GM23338 (cell line): ENCODE measurements at regions not wholly inside any gene's neighbourhood (a gene's known extent, or its start where the extent isn't known, plus 50 kb on each side); places are given as distances from the start of the nearest gene placed in this dataset.

Experiments
- ATAC-seq: fragments of 200-7000 bp; cut with Tn5 transposase; 3 replicates; pipeline ENCODE4 v1.9.1; 2020
- DNase-seq: peaks from one replicate; pipeline ENCODE4 v3.0.0-alpha.2; 2015; ENCODE audit warnings: low spot score
- H2AFZ ChIP-seq: fragments of 200-600 bp; sonication (generic); 2 replicates; pipeline ENCODE4 v1.8.0; 2016; ENCODE audit warnings: antibody characterized with exemption, mild to moderate bottlenecking, moderate library complexity
- H3F3A ChIP-seq: fragments of 200-600 bp; sonication (generic); replicated peaks from 2 replicates; pipeline ENCODE4 v1.8.0; 2017; ENCODE audit warnings: antibody characterized with exemption, mixed run types, low read depth
- H3K27ac ChIP-seq: fragments of 200-600 bp; sonication (generic); 2 replicates; pipeline ENCODE4 v1.6.1; 2016; ENCODE audit warnings: low read depth
- H3K27me3 ChIP-seq: fragments of 200-600 bp; sonication (generic); 2 replicates; pipeline ENCODE4 v1.8.0; 2016; ENCODE audit warnings: mild to moderate bottlenecking, mixed run types, moderate library complexity; ENCODE audit not compliant: insufficient read depth
- H3K36me3 ChIP-seq: fragments of 200-600 bp; sonication (generic); 2 replicates; pipeline ENCODE4 v1.8.0; 2016; ENCODE audit warnings: mild to moderate bottlenecking; ENCODE audit not compliant: insufficient read depth
- H3K4me1 ChIP-seq: fragments of 200-600 bp; sonication (generic); 2 replicates; pipeline ENCODE4 v1.8.0; 2016; ENCODE audit warnings: mild to moderate bottlenecking, moderate library complexity; ENCODE audit not compliant: insufficient read depth
- H3K4me2 ChIP-seq: fragments of 200-600 bp; sonication (generic); 2 replicates; pipeline ENCODE4 v1.7.1; 2017; ENCODE audit warnings: mixed run types
- H3K4me3 ChIP-seq: fragments of 200-600 bp; sonication (generic); 2 replicates; pipeline ENCODE4 v1.6.1; 2016; ENCODE audit warnings: mixed run types
- H3K79me2 ChIP-seq: fragments of 200-600 bp; sonication (generic); replicated peaks from 2 replicates; pipeline ENCODE4 v1.8.0; 2017; ENCODE audit warnings: mild to moderate bottlenecking; ENCODE audit not compliant: insufficient read depth
- H3K9me2 ChIP-seq: fragments of 200-600 bp; sonication (generic); 2 replicates; pipeline ENCODE4 v1.8.0; 2017; ENCODE audit not compliant: insufficient read depth
- H4K20me1 ChIP-seq: fragments of 200-600 bp; sonication (generic); replicated peaks from 2 replicates; pipeline ENCODE4 v1.8.0; 2017; ENCODE audit warnings: mild to moderate bottlenecking; ENCODE audit not compliant: insufficient read depth
- H3K27ac Mint-ChIP-seq: 2 replicates; pipeline ENCODE4 v1.8.0; 2020; ENCODE audit warnings: inconsistent platforms, mild to moderate bottlenecking, moderate library complexity, mixed read lengths
- H3K27me3 Mint-ChIP-seq: 3 replicates; pipeline ENCODE4 v1.8.0; 2022; ENCODE audit warnings: low read depth, mild to moderate bottlenecking, moderate library complexity, mixed read lengths, inconsistent platforms; ENCODE audit not compliant: insufficient read depth, poor library complexity
- H3K36me3 Mint-ChIP-seq: 3 replicates; pipeline ENCODE4 v1.8.0; 2021; ENCODE audit warnings: low read depth, mild to moderate bottlenecking, inconsistent platforms, moderate library complexity, mixed read lengths
- H3K4me1 Mint-ChIP-seq: 3 replicates; pipeline ENCODE4 v1.8.0; 2020; ENCODE audit warnings: mild to moderate bottlenecking, inconsistent platforms, mixed read lengths
- H3K4me3 Mint-ChIP-seq: 3 replicates; pipeline ENCODE4 v1.8.0; 2021; ENCODE audit warnings: moderate library complexity, mild to moderate bottlenecking, inconsistent platforms, mixed read lengths
- H3K9me3 Mint-ChIP-seq: 3 replicates; pipeline ENCODE4 v1.8.0; 2020; ENCODE audit warnings: moderate library complexity, mild to moderate bottlenecking, inconsistent platforms, mixed read lengths
- CREB1 ChIP-seq: fragments of 250-450 bp; sonication (Bioruptor Pico); IDR thresholded peaks from 2 replicates; pipeline ENCODE4 v1.5.0; 2020; ENCODE audit warnings: low read depth, mild to moderate bottlenecking, moderate library complexity
- ETS1 ChIP-seq: IDR thresholded peaks from 2 replicates; pipeline ENCODE4 v1.6.1; 2016; ENCODE audit warnings: antibody characterized with exemption
- EZH2 ChIP-seq: fragments of 200-600 bp; sonication (generic); IDR thresholded peaks from one replicate; pipeline ENCODE4 v1.8.0; 2017; ENCODE audit warnings: antibody characterized with exemption, mild to moderate bottlenecking, low read depth; ENCODE audit not compliant: unreplicated experiment
- EZH2phosphoT487 ChIP-seq: fragments of 200-600 bp; sonication (generic); IDR thresholded peaks from one replicate; pipeline ENCODE4 v1.8.1; 2018; ENCODE audit warnings: antibody characterized with exemption; ENCODE audit not compliant: unreplicated experiment
- JUNB ChIP-seq: IDR thresholded peaks from one replicate; pipeline ENCODE4 v1.6.1; 2016; ENCODE audit warnings: antibody characterized with exemption; ENCODE audit not compliant: unreplicated experiment
- NANOG ChIP-seq: IDR thresholded peaks from 2 replicates; pipeline ENCODE4 v1.6.1; 2016; ENCODE audit warnings: antibody characterized with exemption, borderline replicate concordance
- POLR2AphosphoS5 ChIP-seq: IDR thresholded peaks from 2 replicates; pipeline ENCODE4 v1.6.1; 2016; ENCODE audit warnings: antibody characterized with exemption, low read depth
- REST ChIP-seq: IDR thresholded peaks from one replicate; pipeline ENCODE4 v1.6.1; 2018; ENCODE audit warnings: antibody characterized with exemption; ENCODE audit not compliant: unreplicated experiment
- STAT1 ChIP-seq: IDR thresholded peaks from one replicate; pipeline ENCODE4 v1.6.1; 2016; ENCODE audit warnings: antibody characterized with exemption; ENCODE audit not compliant: unreplicated experiment
- ZNF114 ChIP-seq: fragments of 250-450 bp; sonication (Bioruptor Pico); IDR thresholded peaks from 2 replicates; pipeline ENCODE4 v1.5.0; 2020; ENCODE audit warnings: mild to moderate bottlenecking, moderate library complexity
- ZNF331 ChIP-seq: fragments of 250-450 bp; sonication (Bioruptor Pico); IDR thresholded peaks from 2 replicates; pipeline ENCODE4 v1.5.0; 2020; ENCODE audit warnings: low read depth, mild to moderate bottlenecking, moderate library complexity
- TF ChIP-seq, protein P1 (sequence below), 2 experiments: fragments of 200-600 bp in 1 of 2; sonication (generic) in 1 of 2; conservative IDR thresholded peaks; 2 replicates each; pipeline versions ENCODE4 v1.5.1 to v1.6.1; 2016 to 2017; ENCODE audit warnings: antibody characterized with exemption in 2 of 2, low read depth in 2 of 2, mild to moderate bottlenecking in 2 of 2, moderate library complexity in 1 of 2
- TF ChIP-seq, protein P2 (sequence below): fragments of 250-450 bp; sonication (Bioruptor Pico); IDR thresholded peaks from 2 replicates; pipeline ENCODE4 v1.5.0; 2020; ENCODE audit warnings: mild to moderate bottlenecking, moderate library complexity

DNA sequence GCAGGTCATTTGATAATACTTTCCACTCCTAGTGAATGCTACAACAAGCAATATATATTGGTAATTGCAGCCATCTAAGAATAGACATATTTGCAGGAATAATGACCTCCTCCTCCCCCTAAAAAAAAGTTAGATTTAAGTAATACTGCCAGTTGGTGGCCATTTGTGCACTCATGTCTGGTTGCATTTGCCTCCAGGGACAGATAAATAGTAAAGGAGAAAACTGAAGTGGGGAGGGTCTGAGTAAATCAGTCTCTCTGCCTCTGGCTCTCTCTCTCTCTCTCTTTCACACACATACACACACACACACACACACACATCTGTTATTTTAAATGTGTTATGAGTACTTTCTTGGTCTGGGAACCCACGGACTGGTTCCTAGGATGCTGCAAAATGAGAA is 125.5 kb upstream of the UQCRFS1 start:
- Histone ChIP-seq H3K4me2 (no peak overlapping the region), H3F3A (no peaks in the 10 kb centered on the region), H4K20me1 (no peaks in the 10 kb centered on the region), H2AFZ (no peak overlapping the region), H3K4me3 (no peak overlapping the region), H3K36me3 (no peaks in the 10 kb centered on the region), H3K9me2 (peaks cover 9% of the 10 kb centered on the region; the same call in 1 of the 2 replicates), H3K79me2 (no peaks in the 10 kb centered on the region), H3K27me3 (no peaks in the 10 kb centered on the region), H3K4me1 (no peaks in the 10 kb centered on the region), H3K27ac (no peak overlapping the region)
- Mint-ChIP-seq H3K27me3 (peaks cover 2% of the 10 kb centered on the region), H3K4me1 (no peaks in the 10 kb centered on the region), H3K4me3 (no peak overlapping the region), H3K27ac (no peak overlapping the region), H3K36me3 (no peaks in the 10 kb centered on the region; the same call in 2 of the 3 replicates), H3K9me3 (peaks cover 20% of the 10 kb centered on the region)
- DNase-seq (no peak), ATAC-seq (no peak)
- TF ChIP-seq CREB1 (CRISPR knock-in tag): no peak
- TF ChIP-seq, protein P1, sequence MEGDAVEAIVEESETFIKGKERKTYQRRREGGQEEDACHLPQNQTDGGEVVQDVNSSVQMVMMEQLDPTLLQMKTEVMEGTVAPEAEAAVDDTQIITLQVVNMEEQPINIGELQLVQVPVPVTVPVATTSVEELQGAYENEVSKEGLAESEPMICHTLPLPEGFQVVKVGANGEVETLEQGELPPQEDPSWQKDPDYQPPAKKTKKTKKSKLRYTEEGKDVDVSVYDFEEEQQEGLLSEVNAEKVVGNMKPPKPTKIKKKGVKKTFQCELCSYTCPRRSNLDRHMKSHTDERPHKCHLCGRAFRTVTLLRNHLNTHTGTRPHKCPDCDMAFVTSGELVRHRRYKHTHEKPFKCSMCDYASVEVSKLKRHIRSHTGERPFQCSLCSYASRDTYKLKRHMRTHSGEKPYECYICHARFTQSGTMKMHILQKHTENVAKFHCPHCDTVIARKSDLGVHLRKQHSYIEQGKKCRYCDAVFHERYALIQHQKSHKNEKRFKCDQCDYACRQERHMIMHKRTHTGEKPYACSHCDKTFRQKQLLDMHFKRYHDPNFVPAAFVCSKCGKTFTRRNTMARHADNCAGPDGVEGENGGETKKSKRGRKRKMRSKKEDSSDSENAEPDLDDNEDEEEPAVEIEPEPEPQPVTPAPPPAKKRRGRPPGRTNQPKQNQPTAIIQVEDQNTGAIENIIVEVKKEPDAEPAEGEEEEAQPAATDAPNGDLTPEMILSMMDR (conservative IDR thresholded peaks at IDR 0.05; ENCODE audit: low read depth in 2 of 2): no peak
- TF ChIP-seq ZNF331 (CRISPR knock-in tag): no peak
- no peak for TF ChIP-seq EZH2phosphoT487
- no peak for TF ChIP-seq ETS1
- no peak for TF ChIP-seq JUNB
- no peak for TF ChIP-seq REST
- TF ChIP-seq, protein P2, sequence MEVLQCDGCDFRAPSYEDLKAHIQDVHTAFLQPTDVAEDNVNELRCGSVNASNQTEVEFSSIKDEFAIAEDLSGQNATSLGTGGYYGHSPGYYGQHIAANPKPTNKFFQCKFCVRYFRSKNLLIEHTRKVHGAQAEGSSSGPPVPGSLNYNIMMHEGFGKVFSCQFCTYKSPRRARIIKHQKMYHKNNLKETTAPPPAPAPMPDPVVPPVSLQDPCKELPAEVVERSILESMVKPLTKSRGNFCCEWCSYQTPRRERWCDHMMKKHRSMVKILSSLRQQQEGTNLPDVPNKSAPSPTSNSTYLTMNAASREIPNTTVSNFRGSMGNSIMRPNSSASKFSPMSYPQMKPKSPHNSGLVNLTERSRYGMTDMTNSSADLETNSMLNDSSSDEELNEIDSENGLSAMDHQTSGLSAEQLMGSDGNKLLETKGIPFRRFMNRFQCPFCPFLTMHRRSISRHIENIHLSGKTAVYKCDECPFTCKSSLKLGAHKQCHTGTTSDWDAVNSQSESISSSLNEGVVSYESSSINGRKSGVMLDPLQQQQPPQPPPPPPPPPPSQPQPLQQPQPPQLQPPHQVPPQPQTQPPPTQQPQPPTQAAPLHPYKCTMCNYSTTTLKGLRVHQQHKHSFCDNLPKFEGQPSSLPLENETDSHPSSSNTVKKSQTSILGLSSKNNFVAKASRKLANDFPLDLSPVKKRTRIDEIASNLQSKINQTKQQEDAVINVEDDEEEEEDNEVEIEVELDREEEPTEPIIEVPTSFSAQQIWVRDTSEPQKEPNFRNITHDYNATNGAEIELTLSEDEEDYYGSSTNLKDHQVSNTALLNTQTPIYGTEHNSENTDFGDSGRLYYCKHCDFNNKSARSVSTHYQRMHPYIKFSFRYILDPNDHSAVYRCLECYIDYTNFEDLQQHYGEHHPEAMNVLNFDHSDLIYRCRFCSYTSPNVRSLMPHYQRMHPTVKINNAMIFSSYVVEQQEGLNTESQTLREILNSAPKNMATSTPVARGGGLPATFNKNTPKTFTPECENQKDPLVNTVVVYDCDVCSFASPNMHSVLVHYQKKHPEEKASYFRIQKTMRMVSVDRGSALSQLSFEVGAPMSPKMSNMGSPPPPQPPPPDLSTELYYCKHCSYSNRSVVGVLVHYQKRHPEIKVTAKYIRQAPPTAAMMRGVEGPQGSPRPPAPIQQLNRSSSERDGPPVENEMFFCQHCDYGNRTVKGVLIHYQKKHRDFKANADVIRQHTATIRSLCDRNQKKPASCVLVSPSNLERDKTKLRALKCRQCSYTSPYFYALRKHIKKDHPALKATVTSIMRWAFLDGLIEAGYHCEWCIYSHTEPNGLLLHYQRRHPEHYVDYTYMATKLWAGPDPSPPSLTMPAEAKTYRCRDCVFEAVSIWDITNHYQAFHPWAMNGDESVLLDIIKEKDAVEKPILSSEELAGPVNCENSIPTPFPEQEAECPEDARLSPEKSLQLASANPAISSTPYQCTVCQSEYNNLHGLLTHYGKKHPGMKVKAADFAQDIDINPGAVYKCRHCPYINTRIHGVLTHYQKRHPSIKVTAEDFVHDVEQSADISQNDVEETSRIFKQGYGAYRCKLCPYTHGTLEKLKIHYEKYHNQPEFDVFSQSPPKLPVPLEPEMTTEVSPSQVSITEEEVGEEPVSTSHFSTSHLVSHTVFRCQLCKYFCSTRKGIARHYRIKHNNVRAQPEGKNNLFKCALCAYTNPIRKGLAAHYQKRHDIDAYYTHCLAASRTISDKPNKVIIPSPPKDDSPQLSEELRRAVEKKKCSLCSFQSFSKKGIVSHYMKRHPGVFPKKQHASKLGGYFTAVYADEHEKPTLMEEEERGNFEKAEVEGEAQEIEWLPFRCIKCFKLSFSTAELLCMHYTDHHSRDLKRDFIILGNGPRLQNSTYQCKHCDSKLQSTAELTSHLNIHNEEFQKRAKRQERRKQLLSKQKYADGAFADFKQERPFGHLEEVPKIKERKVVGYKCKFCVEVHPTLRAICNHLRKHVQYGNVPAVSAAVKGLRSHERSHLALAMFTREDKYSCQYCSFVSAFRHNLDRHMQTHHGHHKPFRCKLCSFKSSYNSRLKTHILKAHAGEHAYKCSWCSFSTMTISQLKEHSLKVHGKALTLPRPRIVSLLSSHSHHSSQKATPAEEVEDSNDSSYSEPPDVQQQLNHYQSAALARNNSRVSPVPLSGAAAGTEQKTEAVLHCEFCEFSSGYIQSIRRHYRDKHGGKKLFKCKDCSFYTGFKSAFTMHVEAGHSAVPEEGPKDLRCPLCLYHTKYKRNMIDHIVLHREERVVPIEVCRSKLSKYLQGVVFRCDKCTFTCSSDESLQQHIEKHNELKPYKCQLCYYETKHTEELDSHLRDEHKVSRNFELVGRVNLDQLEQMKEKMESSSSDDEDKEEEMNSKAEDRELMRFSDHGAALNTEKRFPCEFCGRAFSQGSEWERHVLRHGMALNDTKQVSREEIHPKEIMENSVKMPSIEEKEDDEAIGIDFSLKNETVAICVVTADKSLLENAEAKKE (CRISPR knock-in tag): no peak
- no peak for TF ChIP-seq NANOG
- no peak for TF ChIP-seq EZH2
- no peak for TF ChIP-seq STAT1
- TF ChIP-seq POLR2AphosphoS5: no peak
- no peak for TF ChIP-seq ZNF114 (CRISPR knock-in tag)
